ENCODE measurements at regions not wholly inside any gene's neighbourhood (a gene's known extent, or its start where the extent isn't known, plus 50 kb on each side); places are given as distances from the start of the nearest gene placed in this dataset.

GRCh38 chr12:23217158-23217557, 592.2 kb downstream of the ETNK1 start:
- H3K4me3 ChIP-seq (ENCODE audit: low read depth, low read length) = no peak overlapping the region
- H3K4me3 Mint-ChIP-seq = no peak overlapping the region

DNA sequence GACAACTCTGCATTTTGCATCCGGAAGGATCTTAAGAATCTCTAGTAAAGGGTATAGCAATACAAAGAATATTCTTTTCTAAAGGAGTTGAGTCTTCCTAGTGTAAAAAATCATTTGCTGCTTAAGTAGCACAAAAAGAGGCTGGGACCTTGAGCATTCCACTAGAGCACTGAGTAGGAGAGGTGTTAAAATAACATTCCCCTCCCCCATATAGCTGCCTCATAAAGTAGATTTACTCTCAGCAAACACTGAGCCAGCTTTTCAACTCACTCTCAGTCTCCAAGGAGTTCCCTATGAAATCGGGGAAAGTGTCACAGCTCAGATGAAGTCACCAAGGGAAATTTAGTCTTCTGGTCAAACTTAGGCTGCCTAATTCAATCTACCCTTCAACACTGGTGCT, 592.7 kb downstream of the ETNK1 start:
- Mint-ChIP-seq H3K27me3 (no peaks in the 10 kb centered on the region), H3K36me3 (no peaks in the 10 kb centered on the region), H3K27ac (no peak overlapping the region), H3K4me1 (no peaks in the 10 kb centered on the region), H3K9me3 (peaks cover 0 to 11% (median 8%) of the 10 kb centered on the region in 7 donors), H3K4me3 (no peak overlapping the region)
- H3K4me1 ChIP-seq (ENCODE audit: control insufficient read depth, insufficient read depth, low read length, poor library complexity, severe bottlenecking) = no peaks in the 10 kb centered on the region
- H3K9me3 ChIP-seq (ENCODE audit: control insufficient read depth in 2 of 2, low read length in 2 of 2) = peaks cover 0 to 9% of the 10 kb centered on the region in 2 experiments
- H3K4me3 ChIP-seq (ENCODE audit: low read depth, low read length) = no peak overlapping the region
- DNase-seq (no peak), ATAC-seq (ENCODE audit: low read depth in 2 of 2) (no peak)
- H3K27ac ChIP-seq (ENCODE audit: insufficient read depth, low read length, poor library complexity, severe bottlenecking) = no peak overlapping the region
- no peaks in the 10 kb centered on the region for H3K27me3 ChIP-seq (ENCODE audit: control insufficient read depth, insufficient read depth, low read length)
- H3K36me3 ChIP-seq (ENCODE audit: control insufficient read depth, insufficient read depth, low read length) = no peaks in the 10 kb centered on the region

More at GRCh38 chr12:23217158-23217557, 592.2 kb downstream of the ETNK1 start:
- Histone ChIP-seq H3K9me3 (ENCODE audit: control insufficient read depth in 2 of 2, low read length in 2 of 2) (peaks cover 0 to 9% of the 10 kb centered on the region in 2 experiments), H3K4me1 (ENCODE audit: control insufficient read depth, insufficient read depth, low read length, poor library complexity, severe bottlenecking) (no peaks in the 10 kb centered on the region), H3K27ac (ENCODE audit: insufficient read depth, low read length, poor library complexity, severe bottlenecking) (no peak overlapping the region), H3K27me3 (ENCODE audit: control insufficient read depth, insufficient read depth, low read length) (no peaks in the 10 kb centered on the region), H3K36me3 (ENCODE audit: control insufficient read depth, insufficient read depth, low read length) (no peaks in the 10 kb centered on the region)
- DNase-seq = no peak
- H3K27me3 Mint-ChIP-seq = no peaks in the 10 kb centered on the region
- ATAC-seq (ENCODE audit: low read depth in 2 of 2) = no peak
- H3K27ac Mint-ChIP-seq = no peak overlapping the region
- no peaks in the 10 kb centered on the region for H3K36me3 Mint-ChIP-seq
- H3K4me1 Mint-ChIP-seq = no peaks in the 10 kb centered on the region
- peaks cover 0 to 11% (median 8%) of the 10 kb centered on the region in 7 donors for H3K9me3 Mint-ChIP-seq

GRCh38 chr12:23221066-23221465, 596.1 kb downstream of the ETNK1 start:
- H3K36me3 Mint-ChIP-seq = no peaks in the 10 kb centered on the region
- no peak for ATAC-seq (ENCODE audit: low read depth in 2 of 2)
- H3K27ac Mint-ChIP-seq = no peak overlapping the region
- H3K27me3 Mint-ChIP-seq = no peaks in the 10 kb centered on the region
- H3K4me1 Mint-ChIP-seq = no peaks in the 10 kb centered on the region
- H3K27ac ChIP-seq (ENCODE audit: insufficient read depth, low read length, poor library complexity, severe bottlenecking) = no peak overlapping the region
- no peak overlapping the region for H3K4me3 Mint-ChIP-seq
- H3K4me3 ChIP-seq (ENCODE audit: low read depth, low read length) = no peak overlapping the region
- peaks cover 2% of the 10 kb centered on the region for H3K27me3 ChIP-seq (ENCODE audit: control insufficient read depth, insufficient read depth, low read length)
- H3K9me3 Mint-ChIP-seq = peaks cover 0 to 4% (median 0%) of the 10 kb centered on the region in 7 donors
- peaks cover 0 to under 1% of the 10 kb centered on the region in 2 experiments for H3K9me3 ChIP-seq (ENCODE audit: control insufficient read depth in 2 of 2, low read length in 2 of 2)
- H3K36me3 ChIP-seq (ENCODE audit: control insufficient read depth, insufficient read depth, low read length) = no peaks in the 10 kb centered on the region
- H3K4me1 ChIP-seq (ENCODE audit: control insufficient read depth, insufficient read depth, low read length, poor library complexity, severe bottlenecking) = no peaks in the 10 kb centered on the region
- DNase-seq = no peak

- Histone ChIP-seq H3K4me1 (ENCODE audit: control insufficient read depth, insufficient read depth, low read length, poor library complexity, severe bottlenecking) (no peaks in the 10 kb centered on the region), H3K27me3 (ENCODE audit: control insufficient read depth, insufficient read depth, low read length) (peaks cover 2% of the 10 kb centered on the region), H3K4me3 (ENCODE audit: low read depth, low read length) (no peak overlapping the region), H3K36me3 (ENCODE audit: control insufficient read depth, insufficient read depth, low read length) (no peaks in the 10 kb centered on the region), H3K27ac (ENCODE audit: insufficient read depth, low read length, poor library complexity, severe bottlenecking) (no peak overlapping the region), H3K9me3 (ENCODE audit: control insufficient read depth in 2 of 2, low read length in 2 of 2) (no peaks in the 10 kb centered on the region)
- Mint-ChIP-seq H3K27ac (no peak overlapping the region), H3K4me3 (no peak overlapping the region), H3K9me3 (peaks cover 0 to 2% (median 0%) of the 10 kb centered on the region in 7 donors), H3K27me3 (no peaks in the 10 kb centered on the region), H3K4me1 (no peaks in the 10 kb centered on the region), H3K36me3 (no peaks in the 10 kb centered on the region)
- no peak for ATAC-seq (ENCODE audit: low read depth in 2 of 2)
- no peak for DNase-seq
These were observed 597.0 kb downstream of the ETNK1 start for GRCh38 chr12:23221926-23222325.

DNA sequence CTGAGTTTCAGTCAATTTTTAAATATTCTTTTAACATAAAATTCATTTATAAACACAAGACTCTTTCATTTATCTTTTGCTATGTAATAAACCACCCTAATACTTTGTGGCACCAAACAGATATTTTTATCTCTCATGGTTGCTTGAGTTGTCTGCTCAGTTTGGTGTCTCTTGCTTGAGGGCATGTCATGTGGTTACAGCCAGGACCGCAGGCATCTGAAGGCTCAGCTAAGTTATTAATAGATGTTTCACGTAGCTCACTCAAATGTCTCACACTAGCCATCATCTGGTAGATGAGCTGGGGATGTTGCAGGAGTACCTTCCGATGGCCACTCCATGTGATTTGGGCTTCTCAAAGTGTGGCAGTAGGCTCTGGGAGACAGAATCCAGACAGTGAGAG, 597.8 kb downstream of the ETNK1 start:
- Mint-ChIP-seq H3K4me1 (no peaks in the 10 kb centered on the region), H3K4me3 (no peak overlapping the region), H3K27ac (no peak overlapping the region), H3K36me3 (no peaks in the 10 kb centered on the region), H3K9me3 (no peaks in the 10 kb centered on the region), H3K27me3 (no peaks in the 10 kb centered on the region)
- DNase-seq (no peak), ATAC-seq (ENCODE audit: low read depth in 2 of 2) (no peak)
- H3K4me1 ChIP-seq (ENCODE audit: control insufficient read depth, insufficient read depth, low read length, poor library complexity, severe bottlenecking) = no peaks in the 10 kb centered on the region
- H3K27ac ChIP-seq (ENCODE audit: insufficient read depth, low read length, poor library complexity, severe bottlenecking) = no peak overlapping the region
- H3K27me3 ChIP-seq (ENCODE audit: control insufficient read depth, insufficient read depth, low read length) = peaks cover 2% of the 10 kb centered on the region
- no peaks in the 10 kb centered on the region for H3K36me3 ChIP-seq (ENCODE audit: control insufficient read depth, insufficient read depth, low read length)
- no peak overlapping the region for H3K4me3 ChIP-seq (ENCODE audit: low read depth, low read length)
- H3K9me3 ChIP-seq (ENCODE audit: control insufficient read depth in 2 of 2, low read length in 2 of 2) = no peaks in the 10 kb centered on the region

GRCh38 chr12:23228101-23228500, 603.1 kb downstream of the ETNK1 start:
- Histone ChIP-seq H3K4me3 (ENCODE audit: low read depth, low read length) (no peak overlapping the region), H3K36me3 (ENCODE audit: control insufficient read depth, insufficient read depth, low read length) (no peaks in the 10 kb centered on the region), H3K27ac (ENCODE audit: insufficient read depth, low read length, poor library complexity, severe bottlenecking) (no peak overlapping the region), H3K4me1 (ENCODE audit: control insufficient read depth, insufficient read depth, low read length, poor library complexity, severe bottlenecking) (no peaks in the 10 kb centered on the region), H3K27me3 (ENCODE audit: control insufficient read depth, insufficient read depth, low read length) (no peaks in the 10 kb centered on the region), H3K9me3 (ENCODE audit: control insufficient read depth in 2 of 2, low read length in 2 of 2) (no peaks in the 10 kb centered on the region)
- no peak for ATAC-seq (ENCODE audit: low read depth in 2 of 2)
- Mint-ChIP-seq H3K36me3 (no peaks in the 10 kb centered on the region), H3K27ac (no peak overlapping the region), H3K27me3 (no peaks in the 10 kb centered on the region), H3K9me3 (peaks cover 0 to 2% (median 0%) of the 10 kb centered on the region in 7 donors), H3K4me3 (no peak overlapping the region), H3K4me1 (no peaks in the 10 kb centered on the region)
- no peak for DNase-seq

DNA sequence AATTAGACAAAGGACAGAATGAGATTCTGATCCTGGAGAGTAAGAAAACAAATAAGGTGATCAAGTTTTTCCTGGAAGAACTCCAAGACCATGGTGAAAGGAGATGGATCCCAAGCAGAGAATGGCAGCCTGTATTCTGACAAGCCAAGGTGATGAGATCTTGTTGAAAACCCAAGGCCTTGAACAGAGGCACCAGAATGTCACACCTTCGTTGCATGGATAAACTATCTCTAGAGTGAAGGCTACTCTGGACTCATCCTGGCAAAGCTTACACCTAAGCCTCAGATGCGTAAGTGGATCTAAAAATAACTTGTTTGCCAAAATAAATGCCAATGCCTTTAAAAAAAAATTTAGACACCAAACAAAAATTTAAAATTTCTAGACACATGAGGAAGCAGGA, 605.9 kb downstream of the ETNK1 start:
- Mint-ChIP-seq H3K27ac (no peak overlapping the region), H3K9me3 (peaks cover 0 to 4% (median 2%) of the 10 kb centered on the region in 7 donors), H3K27me3 (no peaks in the 10 kb centered on the region), H3K36me3 (no peaks in the 10 kb centered on the region), H3K4me1 (no peaks in the 10 kb centered on the region), H3K4me3 (no peak overlapping the region)
- Histone ChIP-seq H3K4me3 (ENCODE audit: low read depth, low read length) (no peak overlapping the region), H3K27ac (ENCODE audit: insufficient read depth, low read length, poor library complexity, severe bottlenecking) (no peak overlapping the region), H3K4me1 (ENCODE audit: control insufficient read depth, insufficient read depth, low read length, poor library complexity, severe bottlenecking) (no peaks in the 10 kb centered on the region), H3K9me3 (ENCODE audit: control insufficient read depth in 2 of 2, low read length in 2 of 2) (no peaks in the 10 kb centered on the region), H3K27me3 (ENCODE audit: control insufficient read depth, insufficient read depth, low read length) (no peaks in the 10 kb centered on the region), H3K36me3 (ENCODE audit: control insufficient read depth, insufficient read depth, low read length) (no peaks in the 10 kb centered on the region)
- DNase-seq = no peak
- ATAC-seq (ENCODE audit: low read depth in 2 of 2) = no peak

- H3K27ac ChIP-seq (ENCODE audit: insufficient read depth, low read length, poor library complexity, severe bottlenecking) = no peak overlapping the region
- H3K9me3 ChIP-seq (ENCODE audit: control insufficient read depth in 2 of 2, low read length in 2 of 2) = no peaks in the 10 kb centered on the region
- no peak overlapping the region for H3K27ac Mint-ChIP-seq
- no peaks in the 10 kb centered on the region for H3K27me3 Mint-ChIP-seq
- no peak overlapping the region for H3K4me3 ChIP-seq (ENCODE audit: low read depth, low read length)
- no peaks in the 10 kb centered on the region for H3K36me3 ChIP-seq (ENCODE audit: control insufficient read depth, insufficient read depth, low read length)
- H3K9me3 Mint-ChIP-seq = peaks cover 0 to 4% (median 2%) of the 10 kb centered on the region in 7 donors
- H3K4me1 Mint-ChIP-seq = no peaks in the 10 kb centered on the region
- no peaks in the 10 kb centered on the region for H3K36me3 Mint-ChIP-seq
- ATAC-seq (ENCODE audit: low read depth in 2 of 2) = no peak
- H3K4me1 ChIP-seq (ENCODE audit: control insufficient read depth, insufficient read depth, low read length, poor library complexity, severe bottlenecking) = no peaks in the 10 kb centered on the region
- H3K27me3 ChIP-seq (ENCODE audit: control insufficient read depth, insufficient read depth, low read length) = no peaks in the 10 kb centered on the region
- H3K4me3 Mint-ChIP-seq = no peak overlapping the region
- no peak for DNase-seq
These were observed 611.3 kb downstream of the ETNK1 start for GRCh38 chr12:23236066-23236780.

Measured in CD4-positive, CD25-positive, alpha-beta regulatory T cell (primary cell).